GM12878 (cell line): ENCODE measurements at regions not wholly inside any gene's neighbourhood (a gene's known extent, or its start where the extent isn't known, plus 50 kb on each side); places are given as distances from the start of the nearest gene placed in this dataset.

Source experiments
- ATAC-seq: fragments of 200-7000 bp; cut with Tn5 transposase; 3 replicates; pipeline ENCODE4 v1.9.1; 2020; ENCODE audit warnings: mild to moderate bottlenecking, moderate library complexity
- BruUV-seq: library from RNA; stranded (reverse); fragments of 400-500 nt; replicated peaks from 2 replicates; lab custom pipeline; 2021; lab: Mats Ljungman, UMichigan
- CTCF ChIA-PET: fragments of 300-600 bp; sonication (Branson Sonifier 250); formaldehyde crosslinking; extraction: SDS; loops from one replicate; lab custom pipeline; 2021; ENCODE audit warnings: inconsistent platforms; lab: Yijun Ruan, JAX
- POLR2A ChIA-PET: fragments of 350-600 bp; formaldehyde crosslinking; extraction: SDS; loops from one replicate; lab custom pipeline; 2021; ENCODE audit warnings: inconsistent platforms; lab: Charles Lee
- RAD21 ChIA-PET: fragments of 300-600 bp; sonication (Branson Sonifier 250); formaldehyde crosslinking; loops from one replicate; lab custom pipeline; 2023; ENCODE audit warnings: antibody characterized with exemption; ENCODE audit not compliant: unreplicated experiment; lab: Charles Lee
- SMC1A ChIA-PET: fragments of 300-600 bp; sonication (Branson Sonifier 250); formaldehyde crosslinking; loops from one replicate; lab custom pipeline; 2023; ENCODE audit not compliant: unreplicated experiment, uncharacterized antibody; lab: Charles Lee
- DNase-seq: peaks from one replicate; pipeline ENCODE4 v3.0.0-alpha.2; 2011; ENCODE audit warnings: low read depth, low spot score
- FAIRE-seq: peaks from 3 replicates; lab custom pipeline; 2011; peaks lifted over from hg19 to GRCh38; lab: Jason Lieb, UNC
- H2AFZ ChIP-seq: 2 replicates; pipeline ENCODE4 v1.6.0; 2011; ENCODE audit warnings: low read depth, low read length, control low read depth; ENCODE audit not compliant: control insufficient read depth
- H3K27ac ChIP-seq: 2 replicates; pipeline ENCODE4 v1.5.1; 2011; ENCODE audit warnings: control low read depth; ENCODE audit not compliant: control insufficient read depth, insufficient read depth
- H3K27me3 ChIP-seq, 2 experiments: replicated peaks in 1 of 2; 2 replicates each; pipeline versions ENCODE4 v1.6.0 to v1.6.1; 2011; ENCODE audit warnings: low read length in 1 of 2; ENCODE audit not compliant: control insufficient read depth in 2 of 2, insufficient read depth in 2 of 2
- H3K36me3 ChIP-seq, 2 experiments: 2 replicates each; pipeline ENCODE4 v1.5.1; 2011; ENCODE audit warnings: low read length in 1 of 2; ENCODE audit not compliant: control insufficient read depth in 2 of 2, insufficient read depth in 2 of 2
- H3K4me1 ChIP-seq: 2 replicates; pipeline ENCODE4 v1.6.1; 2011; ENCODE audit warnings: mild to moderate bottlenecking, low read length, moderate library complexity, mixed read lengths; ENCODE audit not compliant: control insufficient read depth, insufficient read depth
- H3K4me2 ChIP-seq: 2 replicates; pipeline ENCODE4 v1.6.0; 2011; ENCODE audit warnings: control low read depth; ENCODE audit not compliant: control insufficient read depth, insufficient read depth
- H3K4me3 ChIP-seq: fragments of 200-600 bp; sonication (generic); 2 replicates; pipeline ENCODE4 v1.5.1; 2016
- H3K79me2 ChIP-seq: 2 replicates; pipeline ENCODE4 v1.6.0; 2011; ENCODE audit warnings: low read length; ENCODE audit not compliant: control insufficient read depth, insufficient read depth
- H3K9ac ChIP-seq: 2 replicates; pipeline ENCODE4 v1.8.0; 2011; ENCODE audit warnings: low read length, control low read depth, mixed read lengths; ENCODE audit not compliant: control insufficient read depth, insufficient read depth
- H3K9me3 ChIP-seq: replicated peaks from 3 replicates; pipeline ENCODE4 v1.5.1; 2011; ENCODE audit warnings: mild to moderate bottlenecking, low read length; ENCODE audit not compliant: control insufficient read depth, insufficient read depth
- H4K20me1 ChIP-seq: 2 replicates; pipeline ENCODE4 v1.6.0; 2011; ENCODE audit not compliant: control insufficient read depth, insufficient read depth
- FOS ChIP-seq: IDR thresholded peaks from 3 replicates; pipeline ENCODE4 v1.6.1; 2011; ENCODE audit warnings: borderline replicate concordance; ENCODE audit not compliant: insufficient read length; ENCODE audit errors: extremely low read depth
- MYB ChIP-seq: fragments of 150-350 bp; IDR thresholded peaks from 2 replicates; pipeline ENCODE4 v1.6.1; 2014; ENCODE audit warnings: mild to moderate bottlenecking, low read depth, low read length, borderline replicate concordance
- MYC ChIP-seq: IDR thresholded peaks from 2 replicates; pipeline ENCODE4 v1.6.1; 2011; ENCODE audit warnings: mild to moderate bottlenecking, low read length, moderate library complexity, inconsistent platforms; ENCODE audit not compliant: insufficient read depth, insufficient replicate concordance, insufficient read length, severe bottlenecking
- PAX5 ChIP-seq: IDR thresholded peaks from 2 replicates; pipeline ENCODE4 v1.6.1; 2011; ENCODE audit warnings: low read depth, low read length, borderline replicate concordance
- SMAD5 ChIP-seq: IDR thresholded peaks from 2 replicates; pipeline ENCODE4 v1.6.1; 2016; ENCODE audit warnings: antibody characterized with exemption, low read depth
- WGBS: methylation state at CpG from one replicate; pipeline ENCODE4 v1.1.6; 2016; ENCODE audit warnings: low lambda C conversion rate; ENCODE audit not compliant: insufficient replicate concordance, insufficient coverage; ENCODE audit errors: missing lambda C conversion rate; 5-methylcytosine and 5-hydroxymethylcytosine counted together
- in situ Hi-C: fragments of 300-500 bp; cut with MboI; formaldehyde crosslinking; loops from 9 replicates; pipeline ENCODE4 v1.14.3; 2018; ENCODE audit warnings: mixed read lengths
- intact Hi-C: fragments of 100-400 bp; cut with micrococcal nuclease; formaldehyde crosslinking; loops from one replicate; pipeline ENCODE4 v1.14.2; 2022; ENCODE audit not compliant: unreplicated experiment
- TF ChIP-seq, protein P1 (sequence below): IDR thresholded peaks from 2 replicates; pipeline ENCODE4 v1.6.1; 2011; ENCODE audit warnings: borderline replicate concordance, low read depth, mild to moderate bottlenecking, moderate library complexity, low read length; ENCODE audit not compliant: insufficient read depth, poor library complexity, severe bottlenecking
- TF ChIP-seq, protein P2 (sequence below): fragments of 450-650 bp; IDR thresholded peaks from 2 replicates; pipeline ENCODE4 v1.6.1; 2016; ENCODE audit warnings: mild to moderate bottlenecking, moderate library complexity, borderline replicate concordance

GRCh38 chr10:18880530-18880929 is 168.1 kb upstream of the MALRD1 start:
- CTCF ChIA-PET: no interaction called here
- H3K9me3 ChIP-seq: no peaks in the 10 kb centered on the region
- no peaks in the 10 kb centered on the region for H4K20me1 ChIP-seq
- H3K4me2 ChIP-seq: no peak overlapping the region
- DNase-seq: no peak
- TF ChIP-seq PAX5 (no peak), SMAD5 (no peak), MYB (no peak), FOS (no peak), MYC (no peak)
- TF ChIP-seq, protein P1, sequence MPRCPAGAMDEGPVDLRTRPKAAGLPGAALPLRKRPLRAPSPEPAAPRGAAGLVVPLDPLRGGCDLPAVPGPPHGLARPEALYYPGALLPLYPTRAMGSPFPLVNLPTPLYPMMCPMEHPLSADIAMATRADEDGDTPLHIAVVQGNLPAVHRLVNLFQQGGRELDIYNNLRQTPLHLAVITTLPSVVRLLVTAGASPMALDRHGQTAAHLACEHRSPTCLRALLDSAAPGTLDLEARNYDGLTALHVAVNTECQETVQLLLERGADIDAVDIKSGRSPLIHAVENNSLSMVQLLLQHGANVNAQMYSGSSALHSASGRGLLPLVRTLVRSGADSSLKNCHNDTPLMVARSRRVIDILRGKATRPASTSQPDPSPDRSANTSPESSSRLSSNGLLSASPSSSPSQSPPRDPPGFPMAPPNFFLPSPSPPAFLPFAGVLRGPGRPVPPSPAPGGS: no peak
- TF ChIP-seq, protein P2, sequence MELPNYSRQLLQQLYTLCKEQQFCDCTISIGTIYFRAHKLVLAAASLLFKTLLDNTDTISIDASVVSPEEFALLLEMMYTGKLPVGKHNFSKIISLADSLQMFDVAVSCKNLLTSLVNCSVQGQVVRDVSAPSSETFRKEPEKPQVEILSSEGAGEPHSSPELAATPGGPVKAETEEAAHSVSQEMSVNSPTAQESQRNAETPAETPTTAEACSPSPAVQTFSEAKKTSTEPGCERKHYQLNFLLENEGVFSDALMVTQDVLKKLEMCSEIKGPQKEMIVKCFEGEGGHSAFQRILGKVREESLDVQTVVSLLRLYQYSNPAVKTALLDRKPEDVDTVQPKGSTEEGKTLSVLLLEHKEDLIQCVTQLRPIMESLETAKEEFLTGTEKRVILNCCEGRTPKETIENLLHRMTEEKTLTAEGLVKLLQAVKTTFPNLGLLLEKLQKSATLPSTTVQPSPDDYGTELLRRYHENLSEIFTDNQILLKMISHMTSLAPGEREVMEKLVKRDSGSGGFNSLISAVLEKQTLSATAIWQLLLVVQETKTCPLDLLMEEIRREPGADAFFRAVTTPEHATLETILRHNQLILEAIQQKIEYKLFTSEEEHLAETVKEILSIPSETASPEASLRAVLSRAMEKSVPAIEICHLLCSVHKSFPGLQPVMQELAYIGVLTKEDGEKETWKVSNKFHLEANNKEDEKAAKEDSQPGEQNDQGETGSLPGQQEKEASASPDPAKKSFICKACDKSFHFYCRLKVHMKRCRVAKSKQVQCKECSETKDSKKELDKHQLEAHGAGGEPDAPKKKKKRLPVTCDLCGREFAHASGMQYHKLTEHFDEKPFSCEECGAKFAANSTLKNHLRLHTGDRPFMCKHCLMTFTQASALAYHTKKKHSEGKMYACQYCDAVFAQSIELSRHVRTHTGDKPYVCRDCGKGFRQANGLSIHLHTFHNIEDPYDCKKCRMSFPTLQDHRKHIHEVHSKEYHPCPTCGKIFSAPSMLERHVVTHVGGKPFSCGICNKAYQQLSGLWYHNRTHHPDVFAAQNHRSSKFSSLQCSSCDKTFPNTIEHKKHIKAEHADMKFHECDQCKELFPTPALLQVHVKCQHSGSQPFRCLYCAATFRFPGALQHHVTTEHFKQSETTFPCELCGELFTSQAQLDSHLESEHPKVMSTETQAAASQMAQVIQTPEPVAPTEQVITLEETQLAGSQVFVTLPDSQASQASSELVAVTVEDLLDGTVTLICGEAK: no peak
- no peak overlapping the region for H2AFZ ChIP-seq
- in situ Hi-C loops: no loop called here
- RAD21 ChIA-PET: no interaction called here
- WGBS: 74% methylated on average over 6 of the region's 16 CpGs
- no TSS peak for BruUV-seq
- SMC1A ChIA-PET: no interaction called here
- H3K79me2 ChIP-seq: no peaks in the 10 kb centered on the region
- no peak overlapping the region for H3K4me3 ChIP-seq
- H3K27me3 ChIP-seq: no peaks in the 10 kb centered on the region
- ATAC-seq: no peak
- H3K36me3 ChIP-seq: no peaks in the 10 kb centered on the region
- no peak for FAIRE-seq
- no peak overlapping the region for H3K9ac ChIP-seq
- H3K4me1 ChIP-seq: no peaks in the 10 kb centered on the region
- POLR2A ChIA-PET: no interaction called here
- intact Hi-C loops: no loop called here
- H3K27ac ChIP-seq: no peak overlapping the region
